A673 (cell line): ENCODE measurements at regions not wholly inside any gene's neighbourhood (a gene's known extent, or its start where the extent isn't known, plus 50 kb on each side); places are given as distances from the start of the nearest gene placed in this dataset.

Source experiments
- BruUV-seq: library from RNA; stranded (reverse); fragments of 400-500 nt; replicated peaks from 2 replicates; lab custom pipeline; 2021; lab: Mats Ljungman, UMichigan
- CTCF ChIA-PET: fragments of 300-600 bp; sonication (Branson Sonifier 250); formaldehyde crosslinking; loops from one replicate; lab custom pipeline; 2022; ENCODE audit warnings: antibody characterized with exemption; lab: Charles Lee
- POLR2A ChIA-PET: fragments of 300-600 bp; sonication (Branson Sonifier 250); formaldehyde crosslinking; loops from one replicate; lab custom pipeline; 2022; ENCODE audit warnings: antibody characterized with exemption; ENCODE audit not compliant: low non-redundant PET; lab: Charles Lee
- DNase-seq: peaks from one replicate; pipeline ENCODE4 v3.0.0-alpha.2; 2015; ENCODE audit warnings: low spot score
- H3K27ac ChIP-seq: fragments of 200-600 bp; sonication (generic); 2 replicates; pipeline ENCODE4 v1.5.1; 2016; ENCODE audit warnings: mixed run types, low read depth, mild to moderate bottlenecking, mixed read lengths, antibody characterized with exemption, low read length; ENCODE audit not compliant: poor library complexity, severe bottlenecking
- H3K27me3 ChIP-seq: fragments of 200-600 bp; sonication (generic); replicated peaks from 2 replicates; pipeline ENCODE4 v1.6.1; 2017; ENCODE audit warnings: mixed run types, low read depth, mild to moderate bottlenecking, mixed read lengths, antibody characterized with exemption, low read length; ENCODE audit not compliant: insufficient read depth, poor library complexity
- H3K36me3 ChIP-seq: fragments of 200-600 bp; sonication (generic); 2 replicates; pipeline ENCODE4 v1.6.1; 2016; ENCODE audit warnings: mixed run types, mild to moderate bottlenecking, mixed read lengths, antibody characterized with exemption, low read length; ENCODE audit not compliant: insufficient read depth, poor library complexity, severe bottlenecking
- H3K4me1 ChIP-seq: fragments of 200-600 bp; sonication (generic); 2 replicates; pipeline ENCODE4 v1.6.1; 2017; ENCODE audit warnings: mixed run types, mild to moderate bottlenecking, mixed read lengths, antibody characterized with exemption, low read length; ENCODE audit not compliant: insufficient read depth, poor library complexity, severe bottlenecking
- H3K4me3 ChIP-seq: fragments of 200-600 bp; sonication (generic); 2 replicates; pipeline ENCODE4 v1.5.1; 2016; ENCODE audit warnings: low read depth, mixed run types, mild to moderate bottlenecking, mixed read lengths, low read length; ENCODE audit not compliant: poor library complexity, severe bottlenecking
- H3K9me3 ChIP-seq: fragments of 200-600 bp; sonication (generic); 2 replicates; pipeline ENCODE4 v1.6.1; 2016; ENCODE audit warnings: mixed run types, low read depth, mild to moderate bottlenecking, mixed read lengths, antibody characterized with exemption, low read length; ENCODE audit not compliant: poor library complexity, severe bottlenecking
- CTCF ChIP-seq: fragments of 300-800, 200-600 bp; sonication (generic); conservative IDR thresholded peaks from 2 replicates; pipeline ENCODE4 v1.5.1; 2017; ENCODE audit warnings: low read depth, mild to moderate bottlenecking, antibody characterized with exemption, low read length, moderate library complexity, mixed read lengths
- EZH2 ChIP-seq: fragments of 200-600 bp; sonication (generic); IDR thresholded peaks from 2 replicates; pipeline ENCODE4 v1.6.1; 2017; ENCODE audit warnings: borderline replicate concordance, low read depth, mild to moderate bottlenecking, mixed read lengths, antibody characterized with exemption, low read length; ENCODE audit not compliant: poor library complexity, severe bottlenecking
- intact Hi-C: fragments of 100-400 bp; cut with micrococcal nuclease; formaldehyde crosslinking; loops from one replicate; pipeline ENCODE4 v1.10.0; 2022; ENCODE audit not compliant: unreplicated experiment

GRCh38 chr9:7983490-7983889 lies 183.9 kb upstream of the DMAC1 start:
- Histone ChIP-seq H3K27ac (no peak overlapping the region), H3K4me1 (no peaks in the 10 kb centered on the region), H3K27me3 (no peaks in the 10 kb centered on the region), H3K4me3 (no peak overlapping the region), H3K36me3 (no peaks in the 10 kb centered on the region), H3K9me3 (no peaks in the 10 kb centered on the region)
- BruUV-seq, result no TSS peak
- CTCF ChIA-PET, result no interaction called here
- TF ChIP-seq EZH2, result no peak
- no peak for TF ChIP-seq CTCF
- DNase-seq, result no peak
- intact Hi-C loops, result no loop called here
- POLR2A ChIA-PET, result no interaction called here

GRCh38 chr9:7982907-7983306 lies 183.3 kb upstream of the DMAC1 start:
- Histone ChIP-seq H3K4me3 (no peak overlapping the region), H3K36me3 (no peaks in the 10 kb centered on the region), H3K27ac (no peak overlapping the region), H3K9me3 (no peaks in the 10 kb centered on the region), H3K4me1 (no peaks in the 10 kb centered on the region), H3K27me3 (no peaks in the 10 kb centered on the region)
- no peak for TF ChIP-seq EZH2
- TF ChIP-seq CTCF, result no peak
- DNase-seq, result no peak
- BruUV-seq, result no TSS peak
- intact Hi-C loops, result no loop called here
- POLR2A ChIA-PET, result no interaction called here
- CTCF ChIA-PET, result no interaction called here

DNA sequence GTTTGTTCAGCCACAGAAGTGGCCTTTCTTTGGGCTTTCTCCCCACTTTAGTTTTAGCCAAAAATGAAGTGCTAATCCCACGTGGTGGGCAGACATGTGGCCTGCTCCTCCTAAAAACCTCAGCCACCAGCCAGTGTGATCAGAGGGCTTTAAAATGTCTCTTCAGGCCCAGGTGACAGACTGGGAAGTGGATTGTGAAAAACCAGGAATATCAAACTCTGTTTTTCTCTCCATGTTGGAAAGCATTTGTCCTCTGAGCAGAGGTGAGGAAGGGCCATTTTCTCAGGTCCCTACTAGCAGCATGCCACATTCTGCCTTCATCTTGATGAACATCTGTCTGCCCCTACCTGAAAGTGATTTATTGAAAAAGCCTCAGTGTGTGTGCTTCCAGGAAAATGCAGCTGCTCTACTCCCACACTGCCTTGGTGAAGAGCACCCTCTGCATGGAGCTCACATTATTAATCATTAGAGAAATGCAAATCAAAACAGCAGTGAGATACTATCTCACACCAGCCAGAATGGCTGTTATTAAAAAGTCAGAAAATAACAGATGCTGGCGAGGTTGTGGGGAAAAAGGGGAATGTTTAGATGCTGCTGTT lies 181.2 kb upstream of the DMAC1 start:
- DNase-seq, result no peak
- no peaks in the 10 kb centered on the region for H3K4me1 ChIP-seq

More for the DNA sequence above, 181.2 kb upstream of the DMAC1 start:
- H3K36me3 ChIP-seq, result no peaks in the 10 kb centered on the region
- H3K4me3 ChIP-seq, result no peak overlapping the region
- no peak overlapping the region for H3K27ac ChIP-seq
- no peak for TF ChIP-seq EZH2
- TF ChIP-seq CTCF, result no peak
- no TSS peak for BruUV-seq
- no peaks in the 10 kb centered on the region for H3K9me3 ChIP-seq
- ChIA-PET POLR2A (interaction anchor here (0.6 kb wide), 1 partner anchor 12 kb away, joined by 3 read pairs; no protein-coding TSS in a partner anchor), CTCF (no interaction called here)
- intact Hi-C loops, result no loop called here
- H3K27me3 ChIP-seq, result no peaks in the 10 kb centered on the region
